Mammary epithelial cell (primary cell): ENCODE measurements at regions not wholly inside any gene's neighbourhood (a gene's known extent, or its start where the extent isn't known, plus 50 kb on each side); places are given as distances from the start of the nearest gene placed in this dataset.
"Not testable (repeated sequence)": the region's sequence is repeated elsewhere in the genome, so short reads cannot be mapped to it uniquely, and the experiment has no call there.

Experiments
- EZH2 ChIP-seq: IDR thresholded peaks from 2 replicates; pipeline ENCODE4 v1.6.1; 2012; ENCODE audit warnings: low read length, inconsistent platforms, borderline replicate concordance
- TF ChIP-seq, protein P1 (sequence below), 2 donors: IDR thresholded peaks in 1 of 2; conservative IDR thresholded peaks in 1 of 2; 2 replicates each; pipeline ENCODE4 v1.5.1; 2011 to 2012; ENCODE audit warnings: inconsistent platforms in 2 of 2, low read length in 2 of 2, mild to moderate bottlenecking in 2 of 2, control low read depth in 1 of 2, low read depth in 1 of 2; ENCODE audit not compliant: insufficient read depth in 1 of 2; ENCODE audit errors: extremely low read depth in 1 of 2

- TF ChIP-seq, protein P1, sequence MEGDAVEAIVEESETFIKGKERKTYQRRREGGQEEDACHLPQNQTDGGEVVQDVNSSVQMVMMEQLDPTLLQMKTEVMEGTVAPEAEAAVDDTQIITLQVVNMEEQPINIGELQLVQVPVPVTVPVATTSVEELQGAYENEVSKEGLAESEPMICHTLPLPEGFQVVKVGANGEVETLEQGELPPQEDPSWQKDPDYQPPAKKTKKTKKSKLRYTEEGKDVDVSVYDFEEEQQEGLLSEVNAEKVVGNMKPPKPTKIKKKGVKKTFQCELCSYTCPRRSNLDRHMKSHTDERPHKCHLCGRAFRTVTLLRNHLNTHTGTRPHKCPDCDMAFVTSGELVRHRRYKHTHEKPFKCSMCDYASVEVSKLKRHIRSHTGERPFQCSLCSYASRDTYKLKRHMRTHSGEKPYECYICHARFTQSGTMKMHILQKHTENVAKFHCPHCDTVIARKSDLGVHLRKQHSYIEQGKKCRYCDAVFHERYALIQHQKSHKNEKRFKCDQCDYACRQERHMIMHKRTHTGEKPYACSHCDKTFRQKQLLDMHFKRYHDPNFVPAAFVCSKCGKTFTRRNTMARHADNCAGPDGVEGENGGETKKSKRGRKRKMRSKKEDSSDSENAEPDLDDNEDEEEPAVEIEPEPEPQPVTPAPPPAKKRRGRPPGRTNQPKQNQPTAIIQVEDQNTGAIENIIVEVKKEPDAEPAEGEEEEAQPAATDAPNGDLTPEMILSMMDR (conservative IDR thresholded peaks at IDR 0.05 in 1 of 2, IDR thresholded peaks at IDR 0.05 in 1 of 2; ENCODE audit: extremely low read depth in 1 of 2, insufficient read depth in 1 of 2, low read depth in 1 of 2, low read length in 2 of 2): not testable (repeated sequence)
- not testable (repeated sequence) for TF ChIP-seq EZH2
Observed at GRCh38 chr13:64476041-64476568, 2754.0 kb downstream of the PCDH9 start.
